HG03196 (cell line): ENCODE measurements at regions not wholly inside any gene's neighbourhood (a gene's known extent, or its start where the extent isn't known, plus 50 kb on each side); places are given as distances from the start of the nearest gene placed in this dataset.

Experiments used
- ATAC-seq: cut with Tn5 transposase; IDR thresholded peaks from one replicate; pipeline ENCODE4 v1.9.1; 2021; ENCODE audit not compliant: unreplicated experiment

- no peak for ATAC-seq
These were observed 170.2 kb downstream of the THBS2 start for GRCh38 chr6:169083508-169083874.

GRCh38 chr6:169082817-169083507, 170.7 kb downstream of the THBS2 start:
- no peak for ATAC-seq

- no peak for ATAC-seq
These were observed 171.6 kb downstream of the THBS2 start for GRCh38 chr6:169082093-169082492.

- no peak for ATAC-seq
These were observed 172.4 kb downstream of the THBS2 start for GRCh38 chr6:169081248-169081647.

GRCh38 chr6:169079650-169080049, 174.0 kb downstream of the THBS2 start:
- ATAC-seq = no peak

GRCh38 chr6:169078399-169079145, 175.1 kb downstream of the THBS2 start:
- no peak for ATAC-seq

- ATAC-seq = no peak
These were observed 177.6 kb downstream of the THBS2 start for GRCh38 chr6:169075915-169076654.

GRCh38 chr6:169075211-169075914, 178.3 kb downstream of the THBS2 start:
- ATAC-seq = no peak

- ATAC-seq = no peak
These were observed 179.1 kb downstream of the THBS2 start for GRCh38 chr6:169074526-169074925.

GRCh38 chr6:169073311-169073710, 180.3 kb downstream of the THBS2 start:
- ATAC-seq = no peak

- ATAC-seq = no peak
These were observed 181.3 kb downstream of the THBS2 start for GRCh38 chr6:169072127-169073042.

GRCh38 chr6:169071394-169071793, 182.3 kb downstream of the THBS2 start:
- no peak for ATAC-seq

- no peak for ATAC-seq
These were observed 183.0 kb downstream of the THBS2 start for GRCh38 chr6:169070506-169071176.

GRCh38 chr6:169069356-169069755, 184.3 kb downstream of the THBS2 start:
- no peak for ATAC-seq

GRCh38 chr6:169064194-169064593, 189.5 kb downstream of the THBS2 start:
- ATAC-seq = no peak

GRCh38 chr6:169062272-169062671, 191.4 kb downstream of the THBS2 start:
- no peak for ATAC-seq

- no peak for ATAC-seq
These were observed 195.0 kb downstream of the THBS2 start for GRCh38 chr6:169058634-169059033.

GRCh38 chr6:169052462-169052861, 201.2 kb downstream of the THBS2 start:
- no peak for ATAC-seq

GRCh38 chr6:169051371-169051770, 202.3 kb downstream of the THBS2 start:
- ATAC-seq = no peak

GRCh38 chr6:169048865-169049205, 204.8 kb downstream of the THBS2 start:
- no peak for ATAC-seq
